MM.1S (cell line): ENCODE measurements at regions not wholly inside any gene's neighbourhood (a gene's known extent, or its start where the extent isn't known, plus 50 kb on each side); places are given as distances from the start of the nearest gene placed in this dataset.

ENCODE experiments used
- EZH2phosphoT487 ChIP-seq: fragments of 300-600 bp; sonication (generic); IDR thresholded peaks from 2 replicates; pipeline ENCODE4 v1.6.1; 2018; ENCODE audit warnings: antibody characterized with exemption, low read length
- TF ChIP-seq, protein P1 (sequence below): fragments of 300-600 bp; sonication (generic); IDR thresholded peaks from 2 replicates; pipeline ENCODE4 v1.5.1; 2016; ENCODE audit warnings: antibody characterized with exemption, low read length, mixed read lengths

GRCh38 chr21:31553461-31553860 lies 106.0 kb upstream of the SOD1 start:
- TF ChIP-seq EZH2phosphoT487, result no peak
- TF ChIP-seq, protein P1, sequence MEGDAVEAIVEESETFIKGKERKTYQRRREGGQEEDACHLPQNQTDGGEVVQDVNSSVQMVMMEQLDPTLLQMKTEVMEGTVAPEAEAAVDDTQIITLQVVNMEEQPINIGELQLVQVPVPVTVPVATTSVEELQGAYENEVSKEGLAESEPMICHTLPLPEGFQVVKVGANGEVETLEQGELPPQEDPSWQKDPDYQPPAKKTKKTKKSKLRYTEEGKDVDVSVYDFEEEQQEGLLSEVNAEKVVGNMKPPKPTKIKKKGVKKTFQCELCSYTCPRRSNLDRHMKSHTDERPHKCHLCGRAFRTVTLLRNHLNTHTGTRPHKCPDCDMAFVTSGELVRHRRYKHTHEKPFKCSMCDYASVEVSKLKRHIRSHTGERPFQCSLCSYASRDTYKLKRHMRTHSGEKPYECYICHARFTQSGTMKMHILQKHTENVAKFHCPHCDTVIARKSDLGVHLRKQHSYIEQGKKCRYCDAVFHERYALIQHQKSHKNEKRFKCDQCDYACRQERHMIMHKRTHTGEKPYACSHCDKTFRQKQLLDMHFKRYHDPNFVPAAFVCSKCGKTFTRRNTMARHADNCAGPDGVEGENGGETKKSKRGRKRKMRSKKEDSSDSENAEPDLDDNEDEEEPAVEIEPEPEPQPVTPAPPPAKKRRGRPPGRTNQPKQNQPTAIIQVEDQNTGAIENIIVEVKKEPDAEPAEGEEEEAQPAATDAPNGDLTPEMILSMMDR, result no peak
